IMR-90 (cell line): ENCODE measurements at regions not wholly inside any gene's neighbourhood (a gene's known extent, or its start where the extent isn't known, plus 50 kb on each side); places are given as distances from the start of the nearest gene placed in this dataset.

Experiments used
- ATAC-seq: fragments of 200-7000 bp; cut with Tn5 transposase; 2 replicates; pipeline ENCODE4 v1.9.1; 2020; ENCODE audit warnings: low read depth, mild to moderate bottlenecking, moderate library complexity
- BruUV-seq: library from RNA; stranded (reverse); fragments of 400-500 nt; replicated peaks from 2 replicates; lab custom pipeline; 2021; lab: Mats Ljungman, UMichigan
- CTCF ChIA-PET: fragments of 300-600 bp; formaldehyde crosslinking; extraction: SDS; loops from one replicate; lab custom pipeline; 2021; ENCODE audit warnings: antibody characterized with exemption; lab: Yijun Ruan, JAX
- POLR2A ChIA-PET: fragments of 300-600 bp; sonication (Branson Sonifier 250); formaldehyde crosslinking; loops from one replicate; lab custom pipeline; 2022; ENCODE audit warnings: antibody characterized with exemption; ENCODE audit not compliant: unreplicated experiment; lab: Charles Lee
- DNase-seq: peaks from one replicate; pipeline ENCODE4 v3.0.0; 2013
- H2AFZ ChIP-seq: replicated peaks from 2 replicates; pipeline ENCODE3; 2013; ENCODE audit warnings: low read length, mild to moderate bottlenecking; ENCODE audit not compliant: poor library complexity
- H2AK5ac ChIP-seq: 2 replicates; pipeline ENCODE4 v1.6.1; 2013; ENCODE audit warnings: low read depth, low read length, inconsistent platforms
- H2AK9ac ChIP-seq: replicated peaks from 2 replicates; pipeline ENCODE3; 2013; ENCODE audit warnings: mild to moderate bottlenecking, low read depth, low read length, moderate library complexity; ENCODE audit not compliant: poor library complexity
- H2BK120ac ChIP-seq: 2 replicates; pipeline ENCODE4 v1.6.1; 2013; ENCODE audit warnings: low read depth, low read length, inconsistent platforms
- H2BK15ac ChIP-seq: 3 replicates; pipeline ENCODE4 v1.6.1; 2013; ENCODE audit warnings: low read depth, low read length, inconsistent platforms
- H2BK20ac ChIP-seq: 2 replicates; pipeline ENCODE4 v1.6.1; 2013; ENCODE audit warnings: low read depth, mild to moderate bottlenecking, inconsistent platforms, low read length, moderate library complexity
- H2BK5ac ChIP-seq: 2 replicates; pipeline ENCODE4 v1.6.1; 2013; ENCODE audit warnings: mild to moderate bottlenecking, low read depth, low read length, inconsistent platforms; ENCODE audit not compliant: poor library complexity, severe bottlenecking
- H3K14ac ChIP-seq: replicated peaks from 2 replicates; pipeline ENCODE4 v1.6.1; 2013; ENCODE audit warnings: low read depth, low read length, inconsistent platforms
- H3K18ac ChIP-seq: 2 replicates; pipeline ENCODE4 v1.6.1; 2013; ENCODE audit warnings: low read depth, low read length, control low read depth
- H3K23ac ChIP-seq: 2 replicates; pipeline ENCODE4 v1.6.1; 2013; ENCODE audit warnings: low read depth, low read length, inconsistent platforms
- H3K27ac ChIP-seq: 2 replicates; pipeline ENCODE4 v1.5.1; 2013; ENCODE audit warnings: mild to moderate bottlenecking, control low read depth, low read length; ENCODE audit not compliant: insufficient read depth
- H3K27me3 ChIP-seq: 2 replicates; pipeline ENCODE4 v1.6.1; 2013; ENCODE audit warnings: low read length; ENCODE audit not compliant: control insufficient read depth, insufficient read depth
- H3K36me3 ChIP-seq: 2 replicates; pipeline ENCODE4 v1.6.1; 2013; ENCODE audit warnings: low read length, mixed read lengths; ENCODE audit not compliant: control insufficient read depth, insufficient read depth
- H3K4ac ChIP-seq: 2 replicates; pipeline ENCODE4 v1.6.1; 2013; ENCODE audit warnings: low read depth, low read length, inconsistent platforms
- H3K4me1 ChIP-seq: 2 replicates; pipeline ENCODE4 v1.6.1; 2013; ENCODE audit warnings: low read length, mixed read lengths; ENCODE audit not compliant: control insufficient read depth, insufficient read depth
- H3K4me2 ChIP-seq: 2 replicates; pipeline ENCODE4 v1.6.1; 2013; ENCODE audit warnings: low read depth, mild to moderate bottlenecking, control low read depth, low read length, moderate library complexity
- H3K4me3 ChIP-seq: 2 replicates; pipeline ENCODE4 v1.5.1; 2013; ENCODE audit warnings: low read depth, mild to moderate bottlenecking, control low read depth, low read length, moderate library complexity; ENCODE audit not compliant: insufficient read depth
- H3K56ac ChIP-seq: 2 replicates; pipeline ENCODE4 v1.6.1; 2013; ENCODE audit warnings: low read length, inconsistent platforms; ENCODE audit not compliant: insufficient read depth; ENCODE audit errors: extremely low read depth
- H3K79me1 ChIP-seq, 2 experiments: 2 replicates each; pipeline ENCODE4 v1.6.1; 2013; ENCODE audit warnings: low read length in 2 of 2, inconsistent platforms in 1 of 2, low read depth in 1 of 2
- H3K9ac ChIP-seq: 2 replicates; pipeline ENCODE4 v1.6.1; 2013; ENCODE audit warnings: low read depth, low read length, control low read depth
- H3K9me1 ChIP-seq: 2 replicates; pipeline ENCODE4 v1.6.1; 2013; ENCODE audit warnings: low read length, inconsistent platforms; ENCODE audit not compliant: insufficient read depth
- H3K9me3 ChIP-seq: 2 replicates; pipeline ENCODE4 v1.6.1; 2013; ENCODE audit warnings: low read length; ENCODE audit not compliant: control insufficient read depth, insufficient read depth
- H4K20me1 ChIP-seq: 2 replicates; pipeline ENCODE4 v1.6.1; 2013; ENCODE audit warnings: low read length, inconsistent platforms; ENCODE audit not compliant: insufficient read depth
- H4K5ac ChIP-seq: 2 replicates; pipeline ENCODE4 v1.6.1; 2013; ENCODE audit warnings: mild to moderate bottlenecking, low read depth, low read length, control low read depth
- H4K8ac ChIP-seq, 2 experiments: 2 replicates each; pipeline ENCODE4 v1.6.1; 2013; ENCODE audit warnings: low read depth in 2 of 2, low read length in 2 of 2, control low read depth in 1 of 2, inconsistent platforms in 1 of 2
- H4K91ac ChIP-seq: 2 replicates; pipeline ENCODE4 v1.6.1; 2013; ENCODE audit warnings: low read depth, low read length, inconsistent platforms; ENCODE audit not compliant: insufficient read depth
- BHLHE40 ChIP-seq: fragments of 150-350 bp; IDR thresholded peaks from 2 replicates; pipeline ENCODE4 v1.6.1; 2016; ENCODE audit warnings: mild to moderate bottlenecking, low read depth, low read length
- CEBPB ChIP-seq: IDR thresholded peaks from 2 replicates; pipeline ENCODE4 v1.6.1; 2012; ENCODE audit warnings: low read depth, low read length, improper control_type of control experiment
- CHD1 ChIP-seq: IDR thresholded peaks from 2 replicates; pipeline ENCODE4 v1.6.1; 2012; ENCODE audit warnings: low read depth, low read length, improper control_type of control experiment
- CTCF ChIP-seq: conservative IDR thresholded peaks from 2 replicates; pipeline ENCODE4 v1.5.1; 2012; ENCODE audit warnings: mild to moderate bottlenecking, low read depth, low read length, improper control_type of control experiment
- ELK1 ChIP-seq: fragments of 150-350 bp; IDR thresholded peaks from 2 replicates; pipeline ENCODE4 v1.6.1; 2016; ENCODE audit warnings: low read depth, mild to moderate bottlenecking, low read length, moderate library complexity, borderline replicate concordance
- FOS ChIP-seq: fragments of 150-350 bp; IDR thresholded peaks from 2 replicates; pipeline ENCODE4 v1.6.1; 2016; ENCODE audit warnings: low read depth, low read length
- MAFK ChIP-seq: IDR thresholded peaks from 2 replicates; pipeline ENCODE4 v1.6.1; 2012; ENCODE audit warnings: low read depth, low read length, improper control_type of control experiment
- MAZ ChIP-seq: IDR thresholded peaks from 2 replicates; pipeline ENCODE4 v1.6.1; 2012; ENCODE audit warnings: low read depth, mild to moderate bottlenecking, low read length, improper control_type of control experiment, moderate library complexity, borderline replicate concordance
- MXI1 ChIP-seq: IDR thresholded peaks from 2 replicates; pipeline ENCODE4 v1.6.1; 2012; ENCODE audit warnings: low read depth, mild to moderate bottlenecking, low read length, moderate library complexity, borderline replicate concordance
- NFE2L2 ChIP-seq: fragments of 150-350 bp; IDR thresholded peaks from 2 replicates; pipeline ENCODE4 v1.6.1; 2016; ENCODE audit warnings: low read depth, mild to moderate bottlenecking, low read length
- POLR2A ChIP-seq: IDR thresholded peaks from 2 replicates; pipeline ENCODE4 v1.6.1; 2012; ENCODE audit warnings: mild to moderate bottlenecking, low read depth, low read length
- RAD21 ChIP-seq: IDR thresholded peaks from 2 replicates; pipeline ENCODE4 v1.6.1; 2012; ENCODE audit warnings: low read length, improper control_type of control experiment
- RCOR1 ChIP-seq: IDR thresholded peaks from 2 replicates; pipeline ENCODE4 v1.6.1; 2012; ENCODE audit warnings: mild to moderate bottlenecking, low read length, improper control_type of control experiment; ENCODE audit not compliant: insufficient replicate concordance
- RFX5 ChIP-seq: IDR thresholded peaks from 2 replicates; pipeline ENCODE4 v1.8.0; 2012; ENCODE audit warnings: low read depth, mild to moderate bottlenecking, low read length, moderate library complexity
- SMC3 ChIP-seq: fragments of 150-350 bp; IDR thresholded peaks from 2 replicates; pipeline ENCODE4 v1.6.1; 2016; ENCODE audit warnings: low read depth, mild to moderate bottlenecking, antibody characterized with exemption, low read length, moderate library complexity
- USF2 ChIP-seq: fragments of 150-350 bp; IDR thresholded peaks from 2 replicates; pipeline ENCODE4 v1.6.1; 2017; ENCODE audit warnings: mild to moderate bottlenecking, antibody characterized with exemption, low read length, low read depth
- WGBS, 2 experiments: methylation state at CpG; one replicate each; pipeline versions ENCODE4 v1.1.5 to v1.1.7; 2013; ENCODE audit warnings: missing lambda C conversion rate in 2 of 2; ENCODE audit not compliant: insufficient read length in 1 of 2; ENCODE audit errors: extremely low coverage in 2 of 2; 5-methylcytosine and 5-hydroxymethylcytosine counted together
- dilution Hi-C: fragments of 300-500 bp; cut with HindIII; formaldehyde crosslinking; loops from one replicate; pipeline ENCODE4 v1.14.3; 2018; ENCODE audit warnings: low sequenced_read_pairs; ENCODE audit not compliant: unreplicated experiment
- in situ Hi-C: fragments of 300-500 bp; cut with MboI; formaldehyde crosslinking; loops from 3 replicates; pipeline ENCODE4 v1.14.3; 2019; ENCODE audit warnings: low sequenced_read_pairs, inconsistent platforms, mixed read lengths
- intact Hi-C: fragments of 100-400 bp; cut with micrococcal nuclease; formaldehyde crosslinking; loops from 2 replicates; pipeline ENCODE4 v1.10.0; 2022

DNA sequence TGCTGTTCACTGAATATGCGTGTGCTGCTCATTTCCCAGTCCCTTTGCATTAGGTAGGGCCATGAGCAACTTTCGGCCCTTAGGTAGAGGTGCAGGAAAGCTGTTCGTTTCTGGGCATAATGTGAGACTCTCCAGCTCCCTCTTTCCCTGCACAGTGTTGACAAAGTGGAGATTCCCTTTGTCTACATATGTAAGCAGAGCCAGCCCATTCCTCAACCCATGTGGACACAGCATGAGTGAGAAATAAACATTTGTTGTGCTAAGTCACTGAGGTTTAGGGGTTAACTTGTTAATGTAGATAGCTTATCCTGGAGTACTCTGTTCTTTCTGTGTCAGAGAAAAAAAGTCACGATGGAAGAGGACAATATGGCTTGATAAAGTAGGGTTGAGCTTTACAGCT is 343.8 kb downstream of the PSAT1 start:
- CTCF ChIA-PET: no interaction called here
- 33% methylated on average over 1 of the region's 4 CpGs; no CpG with 5 or more reads in 1 of the 2 experiments for WGBS, 2 experiments
- no peak overlapping the region for H2BK5ac ChIP-seq
- no peaks in the 10 kb centered on the region for H3K9me3 ChIP-seq
- no peak overlapping the region for H3K4me3 ChIP-seq
- H4K91ac ChIP-seq: no peak overlapping the region
- H2BK15ac ChIP-seq: no peak overlapping the region
- H3K4me1 ChIP-seq: no peaks in the 10 kb centered on the region
- H3K18ac ChIP-seq: no peak overlapping the region
- no peak overlapping the region for H3K4ac ChIP-seq
- TF ChIP-seq NFE2L2 (no peak), CHD1 (no peak), POLR2A (no peak), CTCF (no peak), MAFK (no peak), RFX5 (no peak), USF2 (no peak), SMC3 (no peak), ELK1 (no peak), BHLHE40 (no peak), CEBPB (no peak), MAZ (no peak), MXI1 (no peak), RAD21 (no peak), RCOR1 (no peak), FOS (no peak)
- no peaks in the 10 kb centered on the region for H3K36me3 ChIP-seq
- H2BK20ac ChIP-seq: no peak overlapping the region
- no peaks in the 10 kb centered on the region for H3K9me1 ChIP-seq
- H3K14ac ChIP-seq: no peak overlapping the region
- H4K5ac ChIP-seq: no peak overlapping the region
- no TSS peak for BruUV-seq
- H2AK5ac ChIP-seq: no peak overlapping the region
- DNase-seq (no peak), ATAC-seq (no peak)
- H2AK9ac ChIP-seq: no peak overlapping the region
- H4K20me1 ChIP-seq: no peaks in the 10 kb centered on the region
- intact Hi-C loops: no loop called here
- H3K27ac ChIP-seq: no peak overlapping the region
- H2BK120ac ChIP-seq: no peak overlapping the region; the same call in 1 of the 2 replicates
- H2AFZ ChIP-seq: peak overlapping the region; percentile 39
- no peak overlapping the region for H4K8ac ChIP-seq
- H3K9ac ChIP-seq: no peak overlapping the region
- dilution Hi-C loops: no loop called here
- POLR2A ChIA-PET: no interaction called here
- peak overlapping the region; percentile 65; the same call in 1 of the 2 replicates for H3K23ac ChIP-seq
- no peaks in the 10 kb centered on the region for H3K79me1 ChIP-seq
- H3K56ac ChIP-seq: no peak overlapping the region
- no peaks in the 10 kb centered on the region; the same call in 1 of the 2 replicates for H3K27me3 ChIP-seq
- in situ Hi-C loops: no loop called here
- no peak overlapping the region for H3K4me2 ChIP-seq
